ENCODE measurements at regions not wholly inside any gene's neighbourhood (a gene's known extent, or its start where the extent isn't known, plus 50 kb on each side); places are given as distances from the start of the nearest gene placed in this dataset.

- Mint-ChIP-seq H3K27ac (no peak overlapping the region), H3K27me3 (ENCODE audit: insufficient read depth) (peaks cover 3% of the 10 kb centered on the region), H3K36me3 (ENCODE audit: low read depth) (no peaks in the 10 kb centered on the region), H3K9me3 (peaks cover 4% of the 10 kb centered on the region), H3K4me1 (ENCODE audit: low read depth) (no peaks in the 10 kb centered on the region), H3K4me3 (no peak overlapping the region)
- intact Hi-C loops (cut with micrococcal nuclease) = no loop called here
- DNase-seq (ENCODE audit: low spot score) = no peak
Measured at GRCh38 chr15:37165395-37165794, 65.0 kb upstream of the MEIS2 start.

- Mint-ChIP-seq H3K27me3 (ENCODE audit: insufficient read depth) (peaks cover 3% of the 10 kb centered on the region), H3K27ac (no peak overlapping the region), H3K4me3 (no peak overlapping the region), H3K4me1 (ENCODE audit: low read depth) (no peaks in the 10 kb centered on the region), H3K9me3 (peaks cover 4% of the 10 kb centered on the region), H3K36me3 (ENCODE audit: low read depth) (no peaks in the 10 kb centered on the region)
- intact Hi-C loops (cut with micrococcal nuclease) = no loop called here
- no peak for DNase-seq (ENCODE audit: low spot score)
Measured at GRCh38 chr15:37166402-37166801, 66.1 kb upstream of the MEIS2 start.

- Mint-ChIP-seq H3K27me3 (ENCODE audit: insufficient read depth) (no peaks in the 10 kb centered on the region), H3K4me1 (ENCODE audit: low read depth) (no peaks in the 10 kb centered on the region), H3K4me3 (no peak overlapping the region), H3K27ac (no peak overlapping the region), H3K36me3 (ENCODE audit: low read depth) (no peaks in the 10 kb centered on the region), H3K9me3 (peaks cover 31% of the 10 kb centered on the region)
- DNase-seq (ENCODE audit: low spot score) = no peak
- intact Hi-C loops (cut with micrococcal nuclease) = no loop called here
Measured at GRCh38 chr15:37181339-37181738, 81.0 kb upstream of the MEIS2 start.

GRCh38 chr15:37199545-37199944 is 99.2 kb upstream of the MEIS2 start:
- H3K27me3 Mint-ChIP-seq (ENCODE audit: insufficient read depth) = peaks cover 2% of the 10 kb centered on the region
- no peaks in the 10 kb centered on the region for H3K9me3 Mint-ChIP-seq
- DNase-seq (ENCODE audit: low spot score) = no peak
- intact Hi-C loops (cut with micrococcal nuclease) = no loop called here
- H3K36me3 Mint-ChIP-seq (ENCODE audit: low read depth) = no peaks in the 10 kb centered on the region
- H3K4me3 Mint-ChIP-seq = no peak overlapping the region
- H3K27ac Mint-ChIP-seq = no peak overlapping the region
- H3K4me1 Mint-ChIP-seq (ENCODE audit: low read depth) = no peaks in the 10 kb centered on the region

- no peaks in the 10 kb centered on the region for H3K36me3 Mint-ChIP-seq (ENCODE audit: low read depth)
- no peak overlapping the region for H3K4me3 Mint-ChIP-seq
- no peaks in the 10 kb centered on the region for H3K9me3 Mint-ChIP-seq
- intact Hi-C loops (cut with micrococcal nuclease) = no loop called here
- peaks cover 2% of the 10 kb centered on the region for H3K27me3 Mint-ChIP-seq (ENCODE audit: insufficient read depth)
- H3K4me1 Mint-ChIP-seq (ENCODE audit: low read depth) = no peaks in the 10 kb centered on the region
- DNase-seq (ENCODE audit: low spot score) = no peak
- H3K27ac Mint-ChIP-seq = no peak overlapping the region
Measured at GRCh38 chr15:37203050-37203449, 102.7 kb upstream of the MEIS2 start.

- H3K27me3 Mint-ChIP-seq (ENCODE audit: insufficient read depth) = peaks cover 2% of the 10 kb centered on the region
- no peak overlapping the region for H3K27ac Mint-ChIP-seq
- no peak overlapping the region for H3K4me3 Mint-ChIP-seq
- intact Hi-C loops (cut with micrococcal nuclease) = no loop called here
- no peaks in the 10 kb centered on the region for H3K36me3 Mint-ChIP-seq (ENCODE audit: low read depth)
- H3K9me3 Mint-ChIP-seq = no peaks in the 10 kb centered on the region
- no peaks in the 10 kb centered on the region for H3K4me1 Mint-ChIP-seq (ENCODE audit: low read depth)
- DNase-seq (ENCODE audit: low spot score) = no peak
Measured at GRCh38 chr15:37204692-37205091, 104.3 kb upstream of the MEIS2 start.

- Mint-ChIP-seq H3K4me1 (ENCODE audit: low read depth) (no peaks in the 10 kb centered on the region), H3K27ac (no peak overlapping the region), H3K36me3 (ENCODE audit: low read depth) (no peaks in the 10 kb centered on the region), H3K4me3 (no peak overlapping the region), H3K27me3 (ENCODE audit: insufficient read depth) (peaks cover 2% of the 10 kb centered on the region), H3K9me3 (no peaks in the 10 kb centered on the region)
- intact Hi-C loops (cut with micrococcal nuclease) = no loop called here
- no peak for DNase-seq (ENCODE audit: low spot score)
Measured at GRCh38 chr15:37206690-37207089, 106.3 kb upstream of the MEIS2 start.

- H3K4me1 Mint-ChIP-seq (ENCODE audit: low read depth) = no peaks in the 10 kb centered on the region
- no peaks in the 10 kb centered on the region for H3K27me3 Mint-ChIP-seq (ENCODE audit: insufficient read depth)
- H3K4me3 Mint-ChIP-seq = no peak overlapping the region
- H3K9me3 Mint-ChIP-seq = no peaks in the 10 kb centered on the region
- intact Hi-C loops (cut with micrococcal nuclease) = no loop called here
- no peaks in the 10 kb centered on the region for H3K36me3 Mint-ChIP-seq (ENCODE audit: low read depth)
- no peak for DNase-seq (ENCODE audit: low spot score)
- H3K27ac Mint-ChIP-seq = no peak overlapping the region
Measured at GRCh38 chr15:37208146-37209040, 108.0 kb upstream of the MEIS2 start.

- no peaks in the 10 kb centered on the region for H3K36me3 Mint-ChIP-seq (ENCODE audit: low read depth)
- no peak for DNase-seq (ENCODE audit: low spot score)
- H3K27me3 Mint-ChIP-seq (ENCODE audit: insufficient read depth) = no peaks in the 10 kb centered on the region
- H3K9me3 Mint-ChIP-seq = no peaks in the 10 kb centered on the region
- no peak overlapping the region for H3K27ac Mint-ChIP-seq
- intact Hi-C loops (cut with micrococcal nuclease) = no loop called here
- no peak overlapping the region for H3K4me3 Mint-ChIP-seq
- no peaks in the 10 kb centered on the region for H3K4me1 Mint-ChIP-seq (ENCODE audit: low read depth)
Measured at GRCh38 chr15:37209041-37209363, 108.7 kb upstream of the MEIS2 start.

- Mint-ChIP-seq H3K4me3 (no peak overlapping the region), H3K9me3 (no peaks in the 10 kb centered on the region), H3K4me1 (ENCODE audit: low read depth) (no peaks in the 10 kb centered on the region), H3K36me3 (ENCODE audit: low read depth) (no peaks in the 10 kb centered on the region), H3K27ac (no peak overlapping the region), H3K27me3 (ENCODE audit: insufficient read depth) (peaks cover 1% of the 10 kb centered on the region)
- intact Hi-C loops (cut with micrococcal nuclease) = no loop called here
- DNase-seq (ENCODE audit: low spot score) = no peak
Measured at GRCh38 chr15:37217567-37217966, 117.2 kb upstream of the MEIS2 start.

GRCh38 chr15:37218351-37218916 is 118.1 kb upstream of the MEIS2 start:
- Mint-ChIP-seq H3K4me3 (no peak overlapping the region), H3K9me3 (no peaks in the 10 kb centered on the region), H3K27me3 (ENCODE audit: insufficient read depth) (peaks cover 1% of the 10 kb centered on the region), H3K27ac (no peak overlapping the region), H3K36me3 (ENCODE audit: low read depth) (no peaks in the 10 kb centered on the region), H3K4me1 (ENCODE audit: low read depth) (no peaks in the 10 kb centered on the region)
- intact Hi-C loops (cut with micrococcal nuclease) = no loop called here
- DNase-seq (ENCODE audit: low spot score) = no peak

GRCh38 chr15:37219211-37219701 is 118.9 kb upstream of the MEIS2 start:
- Mint-ChIP-seq H3K9me3 (no peaks in the 10 kb centered on the region), H3K4me3 (no peak overlapping the region), H3K36me3 (ENCODE audit: low read depth) (no peaks in the 10 kb centered on the region), H3K27me3 (ENCODE audit: insufficient read depth) (peaks cover 1% of the 10 kb centered on the region), H3K27ac (no peak overlapping the region), H3K4me1 (ENCODE audit: low read depth) (no peaks in the 10 kb centered on the region)
- intact Hi-C loops (cut with micrococcal nuclease) = no loop called here
- no peak for DNase-seq (ENCODE audit: low spot score)

- H3K36me3 Mint-ChIP-seq (ENCODE audit: low read depth) = no peaks in the 10 kb centered on the region
- no peak overlapping the region for H3K27ac Mint-ChIP-seq
- no peaks in the 10 kb centered on the region for H3K9me3 Mint-ChIP-seq
- intact Hi-C loops (cut with micrococcal nuclease) = no loop called here
- H3K4me3 Mint-ChIP-seq = no peak overlapping the region
- no peak for DNase-seq (ENCODE audit: low spot score)
- H3K4me1 Mint-ChIP-seq (ENCODE audit: low read depth) = no peaks in the 10 kb centered on the region
- H3K27me3 Mint-ChIP-seq (ENCODE audit: insufficient read depth) = no peaks in the 10 kb centered on the region
Measured at GRCh38 chr15:37220949-37221670, 120.8 kb upstream of the MEIS2 start.

Measured in activated T-helper 1 cell treated with anti-CD3 and anti-CD28 coated beads, Interleukin-12 subunit alpha, Interleukin-12 subunit beta, Interleukin-2, Interleukin-4 antibody, amounts not matched to agents 30 ng/mL and 10 ng/mL and 1 ng/mL, durations not matched to agents 14 hours and 24 hours and 36 hours (primary cell).